GM18508 (cell line): ENCODE measurements at regions not wholly inside any gene's neighbourhood (a gene's known extent, or its start where the extent isn't known, plus 50 kb on each side); places are given as distances from the start of the nearest gene placed in this dataset.

Source experiments
- ATAC-seq: cut with Tn5 transposase; IDR thresholded peaks from one replicate; pipeline ENCODE4 v1.9.1; 2021; ENCODE audit warnings: moderate number of reproducible peaks; ENCODE audit not compliant: insufficient read depth, unreplicated experiment

DNA sequence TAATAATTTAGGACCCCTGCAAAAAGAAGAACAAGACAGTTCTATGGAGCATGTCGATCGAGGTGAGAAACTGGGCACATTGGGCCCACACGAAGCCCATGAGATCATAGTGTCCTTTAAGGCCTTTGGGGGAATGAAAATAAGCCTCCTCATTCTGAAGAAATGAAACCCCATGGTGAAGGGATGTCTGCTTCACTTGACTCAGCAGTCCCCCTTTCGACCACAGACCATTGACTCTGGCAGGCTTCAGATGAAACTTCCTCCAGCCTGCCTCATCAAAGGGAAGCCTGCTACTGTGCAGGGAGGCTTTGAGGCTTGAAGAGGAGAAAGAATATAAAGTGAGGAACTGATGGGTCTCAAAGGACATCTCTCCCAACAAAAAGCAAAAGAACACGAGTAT lies 144.2 kb upstream of the FBXL4 start:
- ATAC-seq, result peak; percentile 92

DNA sequence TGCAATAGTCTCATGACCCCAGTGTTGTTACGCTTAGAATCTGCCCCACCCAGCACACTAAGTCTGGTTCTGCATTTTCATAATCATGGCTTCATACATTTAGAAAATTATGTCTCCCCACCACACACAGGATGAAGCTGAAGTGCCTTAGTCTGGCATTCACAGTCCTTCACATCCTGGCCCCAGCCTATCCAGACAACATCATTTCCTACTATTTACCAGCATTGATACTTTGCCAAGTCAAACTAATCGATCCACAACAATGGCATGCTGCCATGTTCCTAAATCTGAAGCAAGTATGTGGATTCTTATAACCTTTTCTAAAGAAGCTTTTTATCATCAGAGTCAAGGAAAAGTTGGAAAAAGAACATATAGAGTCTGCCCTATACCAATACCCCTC lies 132.4 kb upstream of the FBXL4 start:
- no peak for ATAC-seq

- no peak for ATAC-seq
Observed at GRCh38 chr6:99079058-99079457, 131.3 kb upstream of the FBXL4 start.

DNA sequence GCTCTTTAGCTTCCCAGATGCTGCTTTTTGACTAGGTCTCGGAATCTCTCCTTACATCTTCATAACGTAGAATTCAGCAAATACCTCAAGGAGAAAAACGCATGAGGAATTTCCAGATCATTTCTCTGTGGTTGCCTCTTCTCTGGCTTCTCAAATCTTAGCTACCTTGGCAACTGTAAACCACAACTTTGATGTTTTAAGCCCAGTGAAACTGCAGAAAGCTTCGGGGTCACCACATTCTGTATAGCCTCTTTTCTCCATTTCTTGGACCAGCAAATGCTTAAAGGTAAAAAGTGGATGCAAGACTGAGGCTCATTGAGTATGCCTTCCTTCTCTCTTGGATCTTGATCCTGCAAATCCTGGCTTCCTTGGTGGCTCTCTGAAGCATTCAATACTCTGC lies 125.5 kb upstream of the FBXL4 start:
- ATAC-seq, result no peak

DNA sequence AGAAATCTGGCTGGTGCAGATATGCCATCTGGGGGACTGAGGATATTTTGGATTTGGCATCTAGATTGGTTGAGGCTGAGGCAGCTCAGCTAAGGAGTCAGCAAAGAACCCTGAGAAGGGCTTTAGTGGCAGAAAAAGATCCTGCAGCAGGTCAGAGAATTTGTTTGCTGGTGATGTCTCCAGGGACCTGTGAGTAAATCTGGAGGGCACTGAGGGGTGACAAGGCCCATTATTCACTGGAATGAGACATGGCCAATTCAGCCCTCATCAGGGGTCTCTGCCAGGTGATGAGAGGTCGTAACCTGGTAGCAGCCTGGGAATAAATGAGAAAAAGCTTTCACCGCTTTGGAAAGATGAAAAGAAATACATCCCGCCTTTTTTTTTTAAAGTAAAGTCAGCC lies 118.3 kb upstream of the FBXL4 start:
- no peak for ATAC-seq

DNA sequence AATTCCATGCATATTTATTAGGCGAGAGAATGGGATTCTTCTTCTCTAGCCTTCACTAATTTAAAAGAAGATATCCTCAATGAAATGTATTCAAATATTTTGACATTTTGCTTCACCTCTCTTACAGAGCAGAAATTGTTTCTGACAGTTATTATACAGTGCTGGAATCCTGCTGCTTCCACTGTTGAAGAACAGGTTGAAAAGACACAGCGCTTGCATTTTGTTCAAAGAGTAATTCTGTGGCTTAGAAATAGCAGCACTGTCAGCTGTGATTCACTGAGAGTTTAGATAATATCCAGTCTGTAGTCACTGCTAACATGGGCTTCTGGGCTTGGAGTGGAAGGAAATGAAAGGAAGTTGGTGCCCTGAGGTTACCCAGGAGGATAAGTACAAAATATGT lies 117.1 kb upstream of the FBXL4 start:
- no peak for ATAC-seq

DNA sequence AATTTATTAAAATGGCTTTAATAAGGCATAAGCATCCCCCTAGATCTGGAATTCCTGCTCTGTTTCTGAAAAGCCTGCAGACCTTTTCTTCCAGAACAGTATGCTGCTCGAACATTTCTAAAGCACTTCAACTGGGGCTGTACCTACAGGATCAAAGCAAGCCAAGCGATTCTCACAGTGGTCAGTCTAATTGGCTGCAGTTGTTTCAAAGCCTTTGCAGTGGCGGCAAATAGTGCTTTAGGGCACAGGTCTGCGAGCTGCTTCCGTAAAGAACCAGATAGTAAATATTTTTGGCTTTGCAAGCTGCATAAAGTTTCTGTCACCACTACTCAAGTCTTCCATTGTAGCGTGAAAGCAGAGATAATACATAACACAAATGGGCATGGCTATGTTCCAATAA lies 88.9 kb upstream of the FBXL4 start:
- ATAC-seq, result no peak

- ATAC-seq, result no peak
Observed at GRCh38 chr6:99032396-99032795, 84.7 kb upstream of the FBXL4 start.

GRCh38 chr6:99031957-99032356 lies 84.2 kb upstream of the FBXL4 start:
- no peak for ATAC-seq

- ATAC-seq, result no peak
Observed at GRCh38 chr6:99030915-99031314, 83.2 kb upstream of the FBXL4 start.

DNA sequence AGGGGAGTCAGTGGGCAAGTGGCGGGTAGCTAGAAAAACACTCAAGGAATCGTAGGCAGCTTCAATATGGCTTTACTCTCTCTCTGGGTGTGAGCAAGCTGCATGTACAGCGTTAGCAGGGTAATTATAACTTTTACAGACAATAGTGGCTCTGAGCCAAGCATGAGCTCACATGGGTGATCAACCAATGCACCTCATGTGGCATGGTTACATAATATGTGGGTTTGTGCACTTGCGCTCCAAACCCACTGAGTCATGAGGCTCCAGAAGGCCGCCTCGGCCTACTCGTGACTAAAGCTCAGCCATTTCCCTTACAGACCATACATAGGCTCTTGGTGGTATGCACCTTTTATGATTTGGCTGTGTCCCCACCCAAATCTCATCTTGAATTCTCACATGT lies 78.4 kb upstream of the FBXL4 start:
- no peak for ATAC-seq

GRCh38 chr6:99024089-99024488 lies 76.3 kb upstream of the FBXL4 start:
- no peak for ATAC-seq

DNA sequence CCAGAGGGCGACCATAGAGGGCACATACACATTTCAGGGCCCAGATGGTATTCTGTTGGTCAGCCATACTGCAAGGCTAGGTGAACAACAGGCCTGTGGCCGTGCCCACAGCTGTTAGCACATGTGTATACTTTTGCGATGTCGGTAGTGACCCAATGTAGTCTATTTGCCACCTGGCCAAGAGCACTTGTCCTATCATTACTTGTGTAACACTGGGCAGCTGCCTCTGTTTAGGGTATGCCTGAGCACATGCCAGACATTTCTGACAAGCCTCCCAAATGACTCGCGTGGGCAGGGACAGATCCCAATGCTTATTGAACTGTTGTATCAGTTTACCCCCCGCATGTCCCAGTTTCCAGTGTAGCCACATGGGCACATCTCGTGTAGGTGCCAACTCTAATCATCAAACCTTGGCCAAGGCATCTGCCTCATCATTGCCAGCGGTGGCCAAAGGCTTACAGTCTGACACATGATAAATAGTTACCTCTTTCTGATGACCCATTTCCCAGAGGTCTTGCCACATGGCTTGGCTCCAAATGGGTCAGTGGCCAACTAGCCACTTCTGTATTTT lies 74.4 kb upstream of the FBXL4 start:
- no peak for ATAC-seq

DNA sequence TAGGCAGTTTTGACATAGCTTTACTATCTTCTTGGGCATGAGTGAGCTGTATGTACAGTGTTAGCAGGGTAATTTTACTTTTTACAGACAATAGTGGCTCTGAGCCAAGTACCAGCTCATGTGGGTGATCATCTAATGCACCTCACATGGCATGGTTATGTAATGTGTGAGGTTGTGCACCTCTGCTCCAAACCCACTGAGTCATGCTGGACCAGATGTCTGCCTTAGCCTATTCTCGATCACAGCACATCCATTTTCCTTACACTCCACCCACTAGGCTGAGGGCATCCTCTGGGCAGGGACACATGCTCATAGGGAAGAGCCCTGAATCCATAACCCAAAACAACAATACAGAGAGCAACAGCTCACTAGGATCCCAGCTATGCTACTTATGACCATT lies 71.6 kb upstream of the FBXL4 start:
- ATAC-seq, result no peak

- no peak for ATAC-seq
Observed at GRCh38 chr6:99017150-99017549, 69.4 kb upstream of the FBXL4 start.

- ATAC-seq, result no peak
Observed at GRCh38 chr6:99016355-99016754, 68.6 kb upstream of the FBXL4 start.

DNA sequence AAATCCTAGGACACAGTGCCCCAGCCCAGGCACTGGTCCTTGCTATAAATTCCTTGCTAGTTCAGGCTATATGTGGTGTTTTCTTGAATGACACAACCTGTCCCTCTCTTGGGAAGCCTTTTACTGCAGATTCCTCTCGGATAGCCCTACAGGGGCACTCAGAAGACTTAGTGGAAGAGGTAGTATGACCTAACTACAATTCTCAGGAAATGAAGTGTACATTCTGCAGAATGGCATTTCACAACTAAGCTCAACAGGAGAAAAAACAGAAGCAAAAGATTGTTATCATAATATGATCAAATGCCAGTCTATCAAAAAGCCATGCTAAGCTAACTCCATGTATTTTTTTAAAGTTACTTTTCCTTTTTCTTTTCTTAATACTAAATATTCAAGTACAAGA lies 66.3 kb upstream of the FBXL4 start:
- no peak for ATAC-seq

GRCh38 chr6:99013661-99014060 lies 65.9 kb upstream of the FBXL4 start:
- no peak for ATAC-seq

DNA sequence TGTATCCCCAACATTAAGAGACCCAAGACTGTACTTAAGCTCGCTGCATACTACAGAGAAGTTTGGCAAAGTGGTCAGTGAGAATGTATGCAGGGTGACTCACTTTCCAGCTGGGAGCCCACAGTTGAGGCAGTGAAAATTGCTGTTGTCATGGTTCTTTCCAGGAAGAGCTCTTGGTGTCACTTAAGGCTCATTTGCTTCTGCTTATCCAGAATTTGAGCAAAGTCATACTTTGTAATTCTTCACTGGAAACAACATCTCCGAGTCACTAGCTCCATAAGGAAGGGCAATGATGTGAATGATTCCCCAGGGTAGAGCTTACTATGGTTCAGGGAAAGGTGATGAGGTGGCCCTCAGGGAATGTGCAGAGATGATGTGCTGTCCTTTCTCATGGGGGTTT lies 65.4 kb upstream of the FBXL4 start:
- no peak for ATAC-seq

DNA sequence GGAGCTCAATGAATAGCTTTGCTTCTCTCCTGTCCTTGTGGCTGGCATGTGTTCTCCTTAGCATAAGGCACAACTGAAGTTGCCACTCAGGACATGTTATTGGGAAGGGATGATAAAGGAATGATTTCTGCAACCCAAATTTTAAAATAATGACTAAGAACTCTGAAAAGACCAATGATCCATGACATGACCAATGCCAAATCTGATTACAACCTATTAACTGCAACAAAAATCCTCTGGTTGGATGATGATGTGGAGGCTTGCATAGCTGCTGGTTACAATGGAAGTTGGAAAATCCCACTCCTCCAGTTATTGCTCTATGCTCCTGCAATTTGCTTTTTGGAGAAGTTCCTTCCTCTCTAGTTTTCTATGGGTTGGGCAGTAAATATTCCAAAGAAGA lies 63.4 kb upstream of the FBXL4 start:
- no peak for ATAC-seq

DNA sequence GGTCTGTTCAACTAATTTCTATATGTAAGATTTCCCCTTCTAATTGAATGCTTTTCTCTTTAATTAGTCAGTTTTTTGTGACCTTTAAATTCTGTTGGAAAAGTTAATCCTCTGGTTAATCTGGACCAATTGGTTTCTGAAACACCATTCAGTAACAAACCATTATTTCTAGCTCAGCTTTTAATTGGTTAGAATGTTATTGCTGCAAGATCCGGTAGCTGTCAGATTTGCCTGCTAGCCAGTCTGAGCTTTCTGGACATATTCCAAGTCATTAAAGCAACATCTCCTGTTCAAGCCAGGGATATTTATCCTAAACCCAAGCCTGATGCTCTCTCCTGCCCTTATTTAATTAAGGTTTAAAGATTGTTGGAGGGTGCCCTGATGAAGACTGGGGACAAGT lies 55.1 kb upstream of the FBXL4 start:
- no peak for ATAC-seq

- ATAC-seq, result no peak
Observed at GRCh38 chr6:98998103-98998502, 50.4 kb upstream of the FBXL4 start.
